ACHN (cell line): ENCODE measurements at regions not wholly inside any gene's neighbourhood (a gene's known extent, or its start where the extent isn't known, plus 50 kb on each side); places are given as distances from the start of the nearest gene placed in this dataset.

ENCODE experiments used
- DNase-seq: peaks from one replicate; pipeline ENCODE4 v3.0.0-alpha.2; 2015
- in situ Hi-C: cut with HindIII; loops from 2 replicates; pipeline ENCODE4 v1.10.0; 2017; ENCODE audit warnings: low sequenced_read_pairs, low pct_ligation_motif_present, low pct_unique_long_range_greater_than_20kb

GRCh38 chr18:78123926-78124797 lies 855.5 kb upstream of the SALL3 start:
- in situ Hi-C loops, result no loop called here
- DNase-seq, result no peak

DNA sequence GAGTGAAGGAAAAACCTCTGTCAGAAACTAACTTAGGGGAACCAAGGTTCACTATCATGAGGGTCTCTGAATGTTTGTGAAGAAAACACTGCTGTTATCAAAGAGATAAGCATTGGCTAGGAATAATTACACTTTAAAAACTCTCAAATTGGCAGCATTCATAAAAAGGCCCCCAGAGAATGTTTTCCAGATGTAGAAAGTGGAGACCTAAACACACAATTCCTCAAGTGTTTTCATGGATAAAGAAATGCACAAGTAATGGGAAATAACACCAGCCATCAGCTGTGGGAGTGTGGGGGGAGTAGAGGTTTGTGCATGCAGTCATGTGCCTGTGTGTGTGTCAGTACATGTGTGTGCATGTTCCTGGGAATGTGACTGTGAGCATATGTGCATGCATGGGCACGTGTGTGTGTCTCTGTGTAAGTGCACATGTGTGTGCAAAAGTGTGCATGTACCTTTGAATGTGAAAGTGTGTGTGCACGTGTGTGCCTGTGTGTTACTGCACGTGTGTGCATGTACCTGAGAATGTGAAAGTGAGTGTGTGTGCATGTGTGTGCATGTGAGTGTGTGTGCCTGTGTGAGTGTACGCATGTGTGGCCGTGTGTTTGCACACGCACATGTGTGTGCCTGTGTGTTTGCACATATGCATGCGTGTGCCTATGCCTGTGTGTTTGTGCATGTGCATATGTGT lies 854.3 kb upstream of the SALL3 start:
- in situ Hi-C loops, result no loop called here
- DNase-seq, result no peak

GRCh38 chr18:78126106-78126505 lies 853.5 kb upstream of the SALL3 start:
- in situ Hi-C loops, result no loop called here

DNA sequence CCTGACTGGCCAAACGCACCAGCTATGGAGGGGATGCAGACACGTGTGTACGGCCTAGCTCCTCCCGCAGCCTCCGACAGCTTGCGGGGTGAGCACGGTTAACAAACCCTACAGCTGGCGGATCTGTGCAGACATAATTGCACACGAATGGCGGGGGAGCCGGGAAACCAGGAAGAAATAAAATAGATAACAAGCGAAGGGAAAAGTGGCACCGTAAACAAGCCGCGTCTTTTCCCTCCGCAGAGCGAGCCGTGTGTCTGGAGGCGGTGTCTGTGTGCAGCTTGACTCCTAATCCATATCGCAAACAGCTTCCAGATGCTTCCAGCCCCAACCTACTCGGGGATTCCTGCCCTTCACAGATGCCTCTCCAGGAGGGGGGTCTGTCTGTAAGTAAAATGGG lies 853.1 kb upstream of the SALL3 start:
- in situ Hi-C loops, result no loop called here

More at GRCh38 chr18:78126106-78126505, 853.5 kb upstream of the SALL3 start:
- no peak for DNase-seq

DNA sequence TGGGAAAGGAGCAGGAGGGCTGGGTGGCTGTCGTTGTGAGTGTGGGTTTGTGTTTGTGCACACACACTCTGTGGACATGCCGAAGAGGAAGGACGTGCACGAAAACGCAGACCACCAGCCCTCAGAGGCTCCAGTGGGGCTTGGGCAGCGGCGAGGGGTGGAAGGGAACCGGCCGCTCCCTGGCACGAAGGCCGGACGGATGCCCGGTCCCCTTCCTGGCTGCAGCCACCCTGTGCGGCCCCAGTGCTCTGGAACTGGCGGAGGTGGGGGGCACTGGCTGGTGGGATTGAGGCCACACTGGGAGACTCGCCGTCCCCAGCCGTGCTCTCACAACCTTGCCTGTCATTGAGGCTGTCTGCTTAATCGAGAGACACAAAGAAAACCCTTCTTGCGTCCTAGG lies 852.6 kb upstream of the SALL3 start:
- DNase-seq, result no peak
- in situ Hi-C loops, result no loop called here

More for the DNA sequence above, 853.1 kb upstream of the SALL3 start:
- DNase-seq, result no peak

GRCh38 chr18:78128004-78128403 lies 851.6 kb upstream of the SALL3 start:
- in situ Hi-C loops, result no loop called here
- no peak for DNase-seq

- in situ Hi-C loops, result no loop called here
- DNase-seq, result no peak
Measured at GRCh38 chr18:78129260-78129659, 850.4 kb upstream of the SALL3 start.

DNA sequence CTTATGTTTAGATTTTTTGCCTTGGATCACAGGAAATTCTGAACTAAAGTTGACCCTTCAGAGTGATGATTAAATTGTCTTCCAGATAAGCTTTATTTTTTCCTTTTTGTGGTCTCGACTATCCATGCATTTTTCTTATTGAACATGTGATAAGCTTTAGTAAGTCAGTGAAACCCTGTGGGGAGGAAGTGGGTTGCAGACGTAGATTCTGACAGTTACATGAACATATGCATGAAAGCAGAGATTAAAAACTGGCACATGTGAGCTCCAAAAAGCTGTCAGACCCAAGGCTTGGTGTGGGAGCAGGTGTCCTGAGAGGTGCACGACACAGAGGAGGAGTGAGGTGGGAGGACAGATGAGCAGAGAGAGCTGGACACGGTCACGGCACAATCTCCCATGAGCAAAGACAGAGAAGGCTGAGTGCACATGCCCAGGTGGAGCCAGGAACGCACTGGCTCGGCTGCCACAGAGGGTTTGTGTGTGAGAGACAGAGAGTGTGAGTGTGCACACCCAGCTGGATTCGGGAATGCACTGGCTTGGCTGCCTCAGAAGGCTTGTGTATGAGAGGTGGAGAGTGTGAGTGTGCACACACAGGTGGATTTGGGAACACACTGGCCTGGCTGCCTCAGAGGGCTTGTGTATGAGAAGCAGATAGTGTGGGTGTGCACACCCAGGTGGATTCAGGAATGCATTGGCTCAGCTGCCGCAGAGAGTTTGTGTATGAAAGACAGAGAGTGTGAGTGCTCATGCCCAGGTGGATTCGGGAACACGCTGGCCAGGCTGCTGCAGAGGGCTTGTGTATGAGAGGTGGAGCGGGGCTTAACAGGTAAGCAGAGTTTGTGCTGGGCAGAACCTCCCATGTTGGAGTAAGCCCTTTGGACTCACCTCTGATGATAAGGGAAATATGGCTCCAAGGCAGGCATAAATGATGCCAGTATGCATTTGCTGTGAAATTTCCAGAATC lies 849.1 kb upstream of the SALL3 start:
- in situ Hi-C loops, result no loop called here
- no peak for DNase-seq

GRCh38 chr18:78133729-78134128 lies 845.9 kb upstream of the SALL3 start:
- in situ Hi-C loops, result no loop called here
- no peak for DNase-seq

- in situ Hi-C loops, result no loop called here
- no peak for DNase-seq
Measured at GRCh38 chr18:78136986-78137385, 842.6 kb upstream of the SALL3 start.

- DNase-seq, result no peak
- in situ Hi-C loops, result no loop called here
Measured at GRCh38 chr18:78138983-78139496, 840.6 kb upstream of the SALL3 start.

GRCh38 chr18:78140294-78140693 lies 839.3 kb upstream of the SALL3 start:
- in situ Hi-C loops, result no loop called here
- DNase-seq, result no peak

- in situ Hi-C loops, result no loop called here
- DNase-seq, result no peak
Measured at GRCh38 chr18:78144669-78145068, 834.9 kb upstream of the SALL3 start.

DNA sequence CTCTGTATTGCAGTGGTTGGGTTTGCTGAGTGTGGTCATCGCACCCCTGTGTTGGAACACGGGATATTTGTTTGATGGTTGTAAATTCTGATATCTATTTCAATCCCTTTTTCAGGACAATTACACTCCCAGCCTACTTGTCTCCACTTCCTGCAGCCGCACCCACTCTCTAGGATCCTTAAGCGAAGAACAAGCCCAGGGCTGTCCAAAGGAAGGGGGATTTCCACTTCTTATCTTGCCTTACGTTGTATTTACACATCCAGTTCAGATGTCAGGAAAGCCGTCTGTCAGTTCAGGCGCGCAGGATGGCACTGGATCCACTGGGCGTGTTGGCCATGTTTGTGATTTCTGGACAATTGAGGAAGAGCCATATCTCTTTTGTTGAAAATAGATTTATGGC lies 834.5 kb upstream of the SALL3 start:
- DNase-seq, result no peak

DNA sequence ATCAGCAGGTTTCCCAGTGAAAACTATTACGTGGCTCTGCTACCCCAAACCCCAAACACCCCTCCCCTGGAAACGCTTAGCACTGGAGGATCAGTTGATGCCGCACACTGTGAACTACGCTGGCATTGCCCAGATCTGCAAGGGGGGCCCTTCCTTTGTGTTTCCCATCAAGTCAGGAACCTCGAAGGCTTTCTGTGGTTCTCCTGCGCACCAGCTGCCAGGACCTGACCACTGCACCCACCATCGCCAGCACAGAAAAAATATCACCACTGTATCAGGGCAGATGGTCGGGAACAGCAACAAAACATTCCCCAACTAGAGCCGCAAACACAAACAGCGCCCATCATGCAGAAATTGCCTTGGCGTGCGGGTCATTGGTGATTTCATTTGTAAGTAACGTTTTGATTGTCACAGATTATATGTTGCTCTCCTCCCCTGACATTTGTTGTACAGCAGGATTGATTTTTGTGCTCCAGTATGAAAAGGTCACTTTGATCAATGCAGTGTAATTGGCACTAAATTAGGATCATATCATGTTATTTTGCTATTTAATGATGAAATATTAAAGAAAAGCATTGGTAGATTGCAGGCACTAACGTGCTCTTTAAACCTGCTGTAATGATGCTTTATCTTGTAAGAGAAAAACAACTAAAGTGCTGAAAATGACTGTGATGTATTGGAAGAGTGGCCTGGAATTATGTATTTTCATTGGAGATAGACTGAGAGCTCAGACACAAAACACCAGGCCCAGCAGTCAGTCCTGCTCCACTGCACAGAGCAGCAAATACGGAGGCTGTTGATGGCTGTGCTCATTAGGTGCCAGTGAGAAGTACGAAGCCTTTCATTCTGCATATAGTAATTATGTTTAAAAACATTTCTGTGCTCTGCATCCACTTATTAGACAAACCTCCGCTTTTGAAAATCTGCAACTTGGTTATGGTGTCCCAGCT lies 833.2 kb upstream of the SALL3 start:
- no peak for DNase-seq
- in situ Hi-C loops, result no loop called here

More for the DNA sequence above, 834.5 kb upstream of the SALL3 start:
- in situ Hi-C loops, result no loop called here

- no peak for DNase-seq
- in situ Hi-C loops, result no loop called here
Measured at GRCh38 chr18:78150590-78150989, 829.0 kb upstream of the SALL3 start.

GRCh38 chr18:78151234-78151633 lies 828.4 kb upstream of the SALL3 start:
- in situ Hi-C loops, result no loop called here
- no peak for DNase-seq
